HepG2 (cell line): ENCODE measurements at regions not wholly inside any gene's neighbourhood (a gene's known extent, or its start where the extent isn't known, plus 50 kb on each side); places are given as distances from the start of the nearest gene placed in this dataset.

ENCODE experiments used
- ATAC-seq: fragments of 200-7000 bp; cut with Tn5 transposase; 3 replicates; pipeline ENCODE4 v1.9.1; 2020; ENCODE audit warnings: mild to moderate bottlenecking, moderate library complexity
- BruUV-seq: library from RNA; stranded (reverse); fragments of 400-500 nt; replicated peaks from 2 replicates; lab custom pipeline; 2021; lab: Mats Ljungman, UMichigan
- CTCF ChIA-PET: fragments of 300-600 bp; formaldehyde crosslinking; extraction: SDS; loops from one replicate; lab custom pipeline; 2021; ENCODE audit warnings: low total read pairs, inconsistent platforms, low intra/inter-chr PET ratio; lab: Yijun Ruan, JAX
- POLR2A ChIA-PET: fragments of 350-600 bp; sonication (Branson Sonifier 250); formaldehyde crosslinking; loops from one replicate; lab custom pipeline; 2020; ENCODE audit warnings: antibody characterized with exemption, inconsistent platforms; lab: Yijun Ruan, JAX
- DNase-seq: peaks from one replicate; pipeline ENCODE4 v3.0.0-alpha.2; 2015; ENCODE audit warnings: low spot score
- FAIRE-seq: peaks from 3 replicates; lab custom pipeline; 2011; peaks lifted over from hg19 to GRCh38; lab: Jason Lieb, UNC
- H2AFZ ChIP-seq: one replicate; pipeline ENCODE4 v1.6.1; 2011; ENCODE audit warnings: low read length, inconsistent platforms
- H3K27ac ChIP-seq: fragments of 300-600 bp; 3 replicates; pipeline ENCODE4 v1.8.0; 2011; ENCODE audit warnings: mixed run types, mild to moderate bottlenecking, mixed read lengths, low read length, inconsistent platforms; ENCODE audit not compliant: insufficient read depth; ENCODE audit errors: extremely low read length
- H3K27me3 ChIP-seq, 2 experiments: fragments of 200-600 bp in 1 of 2; 2 replicates in 1 of 2; 3 replicates in 1 of 2; pipeline versions ENCODE4 v1.6.0 to v1.8.0; 2011; ENCODE audit warnings: low read length in 2 of 2, mild to moderate bottlenecking in 2 of 2, moderate library complexity in 2 of 2, inconsistent platforms in 1 of 2; ENCODE audit not compliant: insufficient read depth in 2 of 2, control insufficient read depth in 1 of 2
- H3K36me3 ChIP-seq, 2 experiments: fragments of 200-600 bp in 1 of 2; replicated peaks in 1 of 2; 2 replicates in 1 of 2; 3 replicates in 1 of 2; pipeline versions ENCODE4 v1.5.1 to v1.8.0; 2011; ENCODE audit warnings: low read length in 2 of 2, inconsistent platforms in 1 of 2; ENCODE audit not compliant: insufficient read depth in 2 of 2, control insufficient read depth in 1 of 2
- H3K4me1 ChIP-seq: 2 replicates; pipeline ENCODE4 v1.5.1; 2012; ENCODE audit warnings: low read length, inconsistent platforms; ENCODE audit not compliant: insufficient read depth
- H3K4me2 ChIP-seq: 2 replicates; pipeline ENCODE4 v1.6.0; 2011; ENCODE audit warnings: low read depth, low read length, inconsistent platforms
- H3K4me3 ChIP-seq, 3 experiments: fragments of 200-600 bp in 1 of 3; sonication (generic), shearing (Covaris generic) in 1 of 3; replicated peaks in 1 of 3; 2 replicates each; pipeline ENCODE4 v1.5.1; 2011 to 2016; ENCODE audit warnings: low read length in 3 of 3, inconsistent platforms in 2 of 3, low read depth in 2 of 3, mild to moderate bottlenecking in 2 of 3, control low read depth in 1 of 3, mixed read lengths in 1 of 3; ENCODE audit not compliant: insufficient read depth in 1 of 3
- H3K79me2 ChIP-seq: one replicate; pipeline ENCODE4 v1.6.1; 2011; ENCODE audit warnings: low read length, inconsistent platforms; ENCODE audit not compliant: insufficient read depth
- H3K9ac ChIP-seq: 2 replicates; pipeline ENCODE4 v1.6.0; 2011; ENCODE audit warnings: mild to moderate bottlenecking, low read depth, low read length, inconsistent platforms; ENCODE audit not compliant: insufficient read depth
- H3K9me3 ChIP-seq: 2 replicates; pipeline ENCODE4 v1.5.1; 2012; ENCODE audit warnings: mild to moderate bottlenecking, low read length
- H4K20me1 ChIP-seq: 2 replicates; pipeline ENCODE4 v1.6.0; 2011; ENCODE audit warnings: inconsistent platforms, mild to moderate bottlenecking, low read length, moderate library complexity; ENCODE audit not compliant: insufficient read depth
- GABPB1 ChIP-seq: IDR thresholded peaks from 2 replicates; pipeline ENCODE4 v1.6.1; 2016; ENCODE audit warnings: mild to moderate bottlenecking, missing genetic modification reagents, moderate library complexity, missing compliant biosample characterization
- HINFP ChIP-seq: sonication (generic); formaldehyde crosslinking; IDR thresholded peaks from 2 replicates; pipeline ENCODE4 v1.4.0; 2020; ENCODE audit warnings: low read depth, mild to moderate bottlenecking, missing genetic modification reagents
- MAFF ChIP-seq: IDR thresholded peaks from 2 replicates; pipeline ENCODE4 v1.6.1; 2011; ENCODE audit warnings: low read depth, low read length, improper control_type of control experiment
- MTERF4 ChIP-seq: sonication (generic); formaldehyde crosslinking; IDR thresholded peaks from 2 replicates; pipeline ENCODE4 v1.8.0; 2023; ENCODE audit warnings: mild to moderate bottlenecking, missing genetic modification reagents
- NFKBIZ ChIP-seq: IDR thresholded peaks from 2 replicates; pipeline ENCODE4 v1.6.1; 2018; ENCODE audit warnings: missing genetic modification reagents, missing compliant biosample characterization
- NR0B2 ChIP-seq: sonication (generic); formaldehyde crosslinking; IDR thresholded peaks from 2 replicates; pipeline ENCODE4 v1.4.0; 2020; ENCODE audit warnings: mild to moderate bottlenecking, missing genetic modification reagents
- PPARG ChIP-seq: conservative IDR thresholded peaks from 2 replicates; pipeline ENCODE4 v1.6.1; 2016; ENCODE audit warnings: missing biosample characterization, missing genetic modification reagents
- PRDM10 ChIP-seq: sonication (generic); formaldehyde crosslinking; IDR thresholded peaks from 2 replicates; pipeline ENCODE4 v1.4.0; 2020; ENCODE audit warnings: low read depth, missing genetic modification reagents
- REXO4 ChIP-seq: sonication (generic); formaldehyde crosslinking; IDR thresholded peaks from 2 replicates; pipeline ENCODE4 v1.8.0; 2022; ENCODE audit warnings: missing genetic modification reagents, mild to moderate bottlenecking, borderline replicate concordance
- ZFP1 ChIP-seq: IDR thresholded peaks from 2 replicates; pipeline ENCODE4 v1.6.1; 2016
- ZNF331 ChIP-seq: sonication (generic); formaldehyde crosslinking; IDR thresholded peaks from 2 replicates; pipeline ENCODE4 v1.4.0; 2020; ENCODE audit warnings: missing genetic modification reagents
- ZNF484 ChIP-seq: sonication (generic); formaldehyde crosslinking; IDR thresholded peaks from 2 replicates; pipeline ENCODE4 v1.5.1; 2020; ENCODE audit warnings: mild to moderate bottlenecking, low read depth, missing genetic modification reagents, borderline replicate concordance
- ZNF678 ChIP-seq: sonication (generic); formaldehyde crosslinking; IDR thresholded peaks from 2 replicates; pipeline ENCODE4 v1.4.0; 2020; ENCODE audit warnings: mild to moderate bottlenecking, missing genetic modification reagents
- ZNF841 ChIP-seq: sonication (generic); formaldehyde crosslinking; IDR thresholded peaks from 2 replicates; pipeline ENCODE4 v1.8.1; 2023; ENCODE audit warnings: missing genetic modification reagents, borderline replicate concordance
- WGBS: methylation state at CpG from one replicate; pipeline ENCODE4 v1.1.6; 2017; ENCODE audit warnings: low lambda C conversion rate; 5-methylcytosine and 5-hydroxymethylcytosine counted together
- in situ Hi-C: cut with HindIII; loops from 2 replicates; pipeline ENCODE4 v1.10.0; 2017; ENCODE audit warnings: low pct_unique_long_range_greater_than_20kb; ENCODE audit not compliant: extremely low pct_ligation_motif_present
- intact Hi-C: fragments of 100-400 bp; cut with micrococcal nuclease; formaldehyde crosslinking; loops from one replicate; pipeline ENCODE4 v1.10.0; 2022; ENCODE audit not compliant: unreplicated experiment

GRCh38 chr12:130084359-130084758, 77.9 kb upstream of the FZD10 start:
- POLR2A ChIA-PET = no interaction called here
- CTCF ChIA-PET = no interaction called here
- FAIRE-seq = no peak

GRCh38 chr12:130086248-130086647, 76.0 kb upstream of the FZD10 start:
- Histone ChIP-seq H3K4me2 (no peak overlapping the region), H3K27me3 (peaks cover 4 to 49% of the 10 kb centered on the region in 2 experiments; a peak in 3 of 5 replicates), H3K9me3 (no peaks in the 10 kb centered on the region), H3K79me2 (no peaks in the 10 kb centered on the region), H2AFZ (no peak overlapping the region), H3K27ac (no peak overlapping the region), H3K4me1 (no peaks in the 10 kb centered on the region), H3K9ac (no peak overlapping the region), H4K20me1 (no peaks in the 10 kb centered on the region), H3K36me3 (no peaks in the 10 kb centered on the region), H3K4me3 (no peak overlapping the region)
- no peak for FAIRE-seq
- DNase-seq = no peak
- CTCF ChIA-PET = no interaction called here
- WGBS = 7% methylated on average over 11 of the region's 11 CpGs
- in situ Hi-C loops (no loop called here), intact Hi-C loops (no loop called here)
- no peak for ATAC-seq
- POLR2A ChIA-PET = no interaction called here
- no TSS peak for BruUV-seq
- no peak for TF ChIP-seq HINFP
- TF ChIP-seq GABPB1 (CRISPR knock-in tag) = no peak
- no peak for TF ChIP-seq ZFP1
- no peak for TF ChIP-seq ZNF331 (CRISPR knock-in tag)
- TF ChIP-seq PPARG (CRISPR knock-in tag) = no peak
- TF ChIP-seq NR0B2 (CRISPR knock-in tag) = no peak
- no peak for TF ChIP-seq NFKBIZ (CRISPR knock-in tag)
- no peak for TF ChIP-seq ZNF841 (CRISPR knock-in tag)
- no peak for TF ChIP-seq MAFF
- no peak for TF ChIP-seq ZNF678 (CRISPR knock-in tag)
- TF ChIP-seq ZNF484 (CRISPR knock-in tag) = no peak
- no peak for TF ChIP-seq MTERF4 (CRISPR knock-in tag)
- TF ChIP-seq PRDM10 (CRISPR knock-in tag) = no peak

More at GRCh38 chr12:130084359-130084758, 77.9 kb upstream of the FZD10 start:
- Histone ChIP-seq H3K27me3 (peaks cover 6 to 61% of the 10 kb centered on the region in 2 experiments; a peak in 4 of 5 replicates), H3K36me3 (no peaks in the 10 kb centered on the region), H3K79me2 (no peaks in the 10 kb centered on the region), H2AFZ (no peak overlapping the region), H4K20me1 (no peaks in the 10 kb centered on the region), H3K9ac (no peak overlapping the region)
- 9% methylated on average over 8 of the region's 8 CpGs for WGBS
- intact Hi-C loops = no loop called here
- TF ChIP-seq REXO4 (CRISPR knock-in tag) = no peak
- TF ChIP-seq, all 625 proteins: peak for 0
- Histone ChIP-seq H3K4me3 (no peak overlapping the region), H3K9me3 (no peaks in the 10 kb centered on the region), H3K27ac (no peak overlapping the region), H3K4me1 (no peaks in the 10 kb centered on the region), H3K4me2 (no peak overlapping the region)
- ATAC-seq (no peak), DNase-seq (no peak)
- in situ Hi-C loops = no loop called here
- no TSS peak for BruUV-seq
